ENCODE measurements at regions not wholly inside any gene's neighbourhood (a gene's known extent, or its start where the extent isn't known, plus 50 kb on each side); places are given as distances from the start of the nearest gene placed in this dataset.

- Mint-ChIP-seq H3K36me3 (ENCODE audit: low read depth) (no peaks in the 10 kb centered on the region), H3K27ac (no peak overlapping the region), H3K4me1 (ENCODE audit: low read depth) (peaks cover 9% of the 10 kb centered on the region), H3K27me3 (ENCODE audit: low read depth) (peaks cover 5% of the 10 kb centered on the region), H3K4me3 (no peak overlapping the region), H3K9me3 (no peaks in the 10 kb centered on the region)
- CTCF ChIA-PET: interaction anchor here (0.7 kb wide), 1 partner anchor 183 kb away, joined by 4 read pairs; no protein-coding TSS in a partner anchor
- intact Hi-C loops (cut with micrococcal nuclease): no loop called here
- DNase-seq: no peak
Measured at GRCh38 chr1:170247751-170248521, 102.2 kb downstream of the NTMT2 start.

GRCh38 chr1:170250531-170251276, 104.9 kb downstream of the NTMT2 start:
- no peaks in the 10 kb centered on the region for H3K9me3 Mint-ChIP-seq
- no peaks in the 10 kb centered on the region for H3K27me3 Mint-ChIP-seq (ENCODE audit: low read depth)
- no peak overlapping the region for H3K4me3 Mint-ChIP-seq
- no peak for DNase-seq
- intact Hi-C loops (cut with micrococcal nuclease): no loop called here
- no peaks in the 10 kb centered on the region for H3K36me3 Mint-ChIP-seq (ENCODE audit: low read depth)
- H3K4me1 Mint-ChIP-seq (ENCODE audit: low read depth): peaks cover 9% of the 10 kb centered on the region
- no peak overlapping the region for H3K27ac Mint-ChIP-seq
- CTCF ChIA-PET: no interaction called here

GRCh38 chr1:170252851-170253579, 107.3 kb downstream of the NTMT2 start:
- CTCF ChIA-PET: no interaction called here
- Mint-ChIP-seq H3K9me3 (no peaks in the 10 kb centered on the region), H3K27me3 (ENCODE audit: low read depth) (no peaks in the 10 kb centered on the region), H3K27ac (no peak overlapping the region), H3K4me1 (ENCODE audit: low read depth) (peaks cover 7% of the 10 kb centered on the region), H3K36me3 (ENCODE audit: low read depth) (no peaks in the 10 kb centered on the region), H3K4me3 (no peak overlapping the region)
- DNase-seq: no peak
- intact Hi-C loops (cut with micrococcal nuclease): no loop called here

- Mint-ChIP-seq H3K4me1 (ENCODE audit: low read depth) (no peaks in the 10 kb centered on the region), H3K9me3 (no peaks in the 10 kb centered on the region), H3K4me3 (no peak overlapping the region), H3K27me3 (ENCODE audit: low read depth) (no peaks in the 10 kb centered on the region), H3K36me3 (ENCODE audit: low read depth) (no peaks in the 10 kb centered on the region), H3K27ac (no peak overlapping the region)
- intact Hi-C loops (cut with micrococcal nuclease): no loop called here
- CTCF ChIA-PET: no interaction called here
- no peak for DNase-seq
Measured at GRCh38 chr1:170254371-170254770, 108.6 kb downstream of the NTMT2 start.

- DNase-seq: no peak
- Mint-ChIP-seq H3K27ac (no peak overlapping the region), H3K4me1 (ENCODE audit: low read depth) (no peaks in the 10 kb centered on the region), H3K9me3 (no peaks in the 10 kb centered on the region), H3K36me3 (ENCODE audit: low read depth) (no peaks in the 10 kb centered on the region), H3K27me3 (ENCODE audit: low read depth) (peaks cover 3% of the 10 kb centered on the region), H3K4me3 (no peak overlapping the region)
- intact Hi-C loops (cut with micrococcal nuclease): no loop called here
- CTCF ChIA-PET: no interaction called here
Measured at GRCh38 chr1:170261669-170262068, 115.9 kb downstream of the NTMT2 start.

GRCh38 chr1:170262276-170262939, 116.6 kb downstream of the NTMT2 start:
- H3K4me3 Mint-ChIP-seq: no peak overlapping the region
- H3K9me3 Mint-ChIP-seq: no peaks in the 10 kb centered on the region
- no peaks in the 10 kb centered on the region for H3K36me3 Mint-ChIP-seq (ENCODE audit: low read depth)
- CTCF ChIA-PET: no interaction called here
- H3K4me1 Mint-ChIP-seq (ENCODE audit: low read depth): no peaks in the 10 kb centered on the region
- intact Hi-C loops (cut with micrococcal nuclease): no loop called here
- peaks cover 3% of the 10 kb centered on the region for H3K27me3 Mint-ChIP-seq (ENCODE audit: low read depth)
- no peak overlapping the region for H3K27ac Mint-ChIP-seq
- DNase-seq: no peak

GRCh38 chr1:170265234-170265633, 119.5 kb downstream of the NTMT2 start:
- intact Hi-C loops (cut with micrococcal nuclease): no loop called here
- no peak overlapping the region for H3K4me3 Mint-ChIP-seq
- H3K9me3 Mint-ChIP-seq: no peaks in the 10 kb centered on the region
- H3K4me1 Mint-ChIP-seq (ENCODE audit: low read depth): no peaks in the 10 kb centered on the region
- no peak overlapping the region for H3K27ac Mint-ChIP-seq
- CTCF ChIA-PET: no interaction called here
- peaks cover 3% of the 10 kb centered on the region for H3K27me3 Mint-ChIP-seq (ENCODE audit: low read depth)
- no peak for DNase-seq
- no peaks in the 10 kb centered on the region for H3K36me3 Mint-ChIP-seq (ENCODE audit: low read depth)

GRCh38 chr1:170267317-170267716, 121.6 kb downstream of the NTMT2 start:
- H3K27ac Mint-ChIP-seq: no peak overlapping the region
- H3K27me3 Mint-ChIP-seq (ENCODE audit: low read depth): peaks cover 6% of the 10 kb centered on the region
- no peaks in the 10 kb centered on the region for H3K4me1 Mint-ChIP-seq (ENCODE audit: low read depth)
- H3K4me3 Mint-ChIP-seq: no peak overlapping the region
- DNase-seq: peak; percentile 10
- no peaks in the 10 kb centered on the region for H3K9me3 Mint-ChIP-seq
- intact Hi-C loops (cut with micrococcal nuclease): no loop called here
- CTCF ChIA-PET: no interaction called here
- H3K36me3 Mint-ChIP-seq (ENCODE audit: low read depth): no peaks in the 10 kb centered on the region

- no peak overlapping the region for H3K4me3 Mint-ChIP-seq
- no peaks in the 10 kb centered on the region for H3K9me3 Mint-ChIP-seq
- H3K4me1 Mint-ChIP-seq (ENCODE audit: low read depth): no peaks in the 10 kb centered on the region
- CTCF ChIA-PET: interaction anchor here (0.5 kb wide), 1 partner anchor 343 kb away, joined by 3 read pairs; no protein-coding TSS in a partner anchor
- H3K36me3 Mint-ChIP-seq (ENCODE audit: low read depth): no peaks in the 10 kb centered on the region
- intact Hi-C loops (cut with micrococcal nuclease): no loop called here
- no peak overlapping the region for H3K27ac Mint-ChIP-seq
- peaks cover 7% of the 10 kb centered on the region for H3K27me3 Mint-ChIP-seq (ENCODE audit: low read depth)
- DNase-seq: no peak
Measured at GRCh38 chr1:170271430-170272161, 125.8 kb downstream of the NTMT2 start.

GRCh38 chr1:170273291-170274130, 127.8 kb downstream of the NTMT2 start:
- CTCF ChIA-PET: no interaction called here
- Mint-ChIP-seq H3K4me3 (no peak overlapping the region), H3K9me3 (no peaks in the 10 kb centered on the region), H3K27ac (no peak overlapping the region), H3K36me3 (ENCODE audit: low read depth) (no peaks in the 10 kb centered on the region), H3K27me3 (ENCODE audit: low read depth) (peaks cover 13% of the 10 kb centered on the region), H3K4me1 (ENCODE audit: low read depth) (no peaks in the 10 kb centered on the region)
- intact Hi-C loops (cut with micrococcal nuclease): no loop called here
- DNase-seq: no peak

- intact Hi-C loops (cut with micrococcal nuclease): no loop called here
- Mint-ChIP-seq H3K27ac (no peak overlapping the region), H3K27me3 (ENCODE audit: low read depth) (peaks cover 13% of the 10 kb centered on the region), H3K9me3 (no peaks in the 10 kb centered on the region), H3K36me3 (ENCODE audit: low read depth) (no peaks in the 10 kb centered on the region), H3K4me1 (ENCODE audit: low read depth) (no peaks in the 10 kb centered on the region), H3K4me3 (no peak overlapping the region)
- CTCF ChIA-PET: no interaction called here
- DNase-seq: no peak
Measured at GRCh38 chr1:170274131-170274501, 128.4 kb downstream of the NTMT2 start.

All from activated naive CD4-positive, alpha-beta T cell treated with anti-CD3 and anti-CD28 coated beads for 36 hours (primary cell).